ENCODE measurements at regions not wholly inside any gene's neighbourhood (a gene's known extent, or its start where the extent isn't known, plus 50 kb on each side); places are given as distances from the start of the nearest gene placed in this dataset.

GRCh38 chr10:123354521-123354920 is 200.3 kb downstream of the BUB3 start:
- intact Hi-C loops (cut with DNase I), result no loop called here
- Histone ChIP-seq H3K27ac (no peak overlapping the region), H3K27me3 (no peaks in the 10 kb centered on the region), H3K4me3 (no peak overlapping the region), H3K4me1 (peaks cover 0 to 5% (median 0%) of the 10 kb centered on the region in 3 donors), H3K9me3 (no peaks in the 10 kb centered on the region), H3K36me3 (no peaks in the 10 kb centered on the region)
- no peak for DNase-seq
- TF ChIP-seq POLR2A (IDR thresholded peaks at IDR 0.05), result no peak
- no peak for TF ChIP-seq CTCF (IDR thresholded peaks at IDR 0.05)
- 44 to 50% methylated on average over 7 of the region's 7 CpGs for WGBS, 2 donors

DNA sequence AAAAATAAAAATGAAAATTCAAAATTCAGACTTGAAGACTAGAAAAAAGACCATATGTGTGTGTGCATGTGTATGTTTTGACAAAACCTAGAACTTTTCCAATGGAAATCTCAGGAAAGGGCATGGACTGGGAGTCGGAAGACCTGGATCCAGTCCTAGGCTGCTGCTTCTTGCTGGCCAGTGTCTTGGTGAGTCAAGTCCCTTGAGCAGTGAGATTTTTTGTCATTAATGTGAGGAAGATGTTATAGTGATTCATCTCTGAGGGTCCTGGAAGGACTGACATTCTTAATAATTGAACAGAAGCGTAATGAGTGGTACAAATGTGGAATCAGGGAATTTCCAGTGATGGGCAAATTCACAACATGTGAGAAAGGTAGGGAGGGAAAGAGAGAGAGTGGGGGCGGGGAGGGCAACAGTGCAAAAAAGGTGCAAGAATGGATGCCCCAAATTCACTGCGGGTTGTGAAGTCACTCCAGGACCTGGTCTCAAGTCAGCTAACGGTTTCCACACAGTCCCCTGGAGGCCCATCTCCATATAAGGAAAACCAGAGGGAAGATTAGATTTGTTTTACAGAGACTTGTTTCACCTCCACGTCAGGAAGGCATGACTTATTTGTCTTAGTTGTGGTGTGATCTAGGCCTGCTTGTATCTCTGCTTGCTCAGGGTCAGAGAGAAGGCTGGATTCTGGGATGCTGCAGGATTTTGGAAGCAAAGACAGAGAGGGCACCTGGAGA is 201.7 kb downstream of the BUB3 start:
- WGBS, 2 donors, result 76 to 79% methylated on average over 6 of the region's 6 CpGs
- H3K36me3 ChIP-seq, result no peaks in the 10 kb centered on the region
- H3K9me3 ChIP-seq, result no peaks in the 10 kb centered on the region
- H3K27me3 ChIP-seq, result no peaks in the 10 kb centered on the region
- DNase-seq, result no peak
- no peak overlapping the region for H3K27ac ChIP-seq
- no peak overlapping the region for H3K4me3 ChIP-seq
- TF ChIP-seq CTCF (IDR thresholded peaks at IDR 0.05), result no peak
- no peak for TF ChIP-seq POLR2A (IDR thresholded peaks at IDR 0.05)
- intact Hi-C loops (cut with DNase I), result no loop called here
- peaks cover 0 to 5% (median 0%) of the 10 kb centered on the region in 3 donors for H3K4me1 ChIP-seq

GRCh38 chr10:123356799-123357198 is 202.6 kb downstream of the BUB3 start:
- no peak overlapping the region for H3K4me3 ChIP-seq
- no peak for DNase-seq
- TF ChIP-seq POLR2A (IDR thresholded peaks at IDR 0.05), result no peak
- TF ChIP-seq CTCF (IDR thresholded peaks at IDR 0.05), result no peak
- H3K27ac ChIP-seq, result no peak overlapping the region
- intact Hi-C loops (cut with DNase I), result no loop called here
- no peaks in the 10 kb centered on the region for H3K9me3 ChIP-seq
- no peaks in the 10 kb centered on the region for H3K36me3 ChIP-seq
- H3K27me3 ChIP-seq, result no peaks in the 10 kb centered on the region
- WGBS, 2 donors, result 73 to 86% methylated on average over 5 of the region's 5 CpGs
- peaks cover 0 to 5% (median 0%) of the 10 kb centered on the region in 3 donors for H3K4me1 ChIP-seq

DNA sequence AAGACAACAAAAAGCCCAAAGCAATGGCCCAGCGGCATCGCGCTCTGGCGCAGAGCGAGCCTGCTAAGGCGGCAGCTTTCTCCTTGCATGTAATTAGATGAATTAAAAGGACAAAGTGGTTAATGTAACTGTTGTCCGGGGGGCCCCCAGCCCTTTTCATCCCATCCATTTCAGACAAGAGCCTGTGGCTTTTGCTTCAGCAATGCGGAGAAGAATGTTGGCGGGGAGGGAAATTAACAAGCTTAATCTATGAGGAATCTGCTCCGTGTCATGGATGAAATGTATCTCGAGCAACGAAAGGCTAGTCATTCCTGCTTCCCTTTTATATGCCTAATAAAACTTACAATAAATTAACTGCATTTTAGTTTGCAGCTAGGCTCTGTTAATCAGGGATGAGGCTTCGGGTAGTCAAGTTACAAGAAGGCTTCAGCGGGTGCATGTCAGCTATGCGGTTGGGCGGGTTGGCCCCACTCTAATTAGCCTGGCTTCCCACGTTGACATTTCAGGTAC is 203.3 kb downstream of the BUB3 start:
- TF ChIP-seq POLR2A (IDR thresholded peaks at IDR 0.05) (no peak), CTCF (IDR thresholded peaks at IDR 0.05) (no peak)
- no peak overlapping the region for H3K27ac ChIP-seq
- H3K36me3 ChIP-seq, result no peaks in the 10 kb centered on the region
- no peaks in the 10 kb centered on the region for H3K9me3 ChIP-seq
- no peak overlapping the region for H3K4me3 ChIP-seq
- intact Hi-C loops (cut with DNase I), result no loop called here
- H3K27me3 ChIP-seq, result no peaks in the 10 kb centered on the region
- 74 to 81% methylated on average over 17 of the region's 17 CpGs for WGBS, 2 donors
- no peak for DNase-seq
- H3K4me1 ChIP-seq, result peaks cover 0 to 5% (median 0%) of the 10 kb centered on the region in 3 donors

- DNase-seq, result no peak
- H3K36me3 ChIP-seq, result no peaks in the 10 kb centered on the region
- no peaks in the 10 kb centered on the region for H3K27me3 ChIP-seq
- 61 to 88% methylated on average over 2 of the region's 2 CpGs for WGBS, 2 donors
- H3K4me1 ChIP-seq, result peaks cover 0 to 1% (median 0%) of the 10 kb centered on the region in 3 donors
- no peak overlapping the region for H3K27ac ChIP-seq
- intact Hi-C loops (cut with DNase I), result no loop called here
- TF ChIP-seq POLR2A (IDR thresholded peaks at IDR 0.05) (no peak), CTCF (IDR thresholded peaks at IDR 0.05) (no peak)
- no peaks in the 10 kb centered on the region for H3K9me3 ChIP-seq
- H3K4me3 ChIP-seq, result no peak overlapping the region
Measured at GRCh38 chr10:123359539-123359938, 205.3 kb downstream of the BUB3 start.

All from esophagus squamous epithelium (tissue), 5 donors.